Pons (tissue), 1 donor: ENCODE measurements at regions not wholly inside any gene's neighbourhood (a gene's known extent, or its start where the extent isn't known, plus 50 kb on each side); places are given as distances from the start of the nearest gene placed in this dataset.
"Not testable (repeated sequence)": the region's sequence is repeated elsewhere in the genome, so short reads cannot be mapped to it uniquely, and the experiment has no call there.

ENCODE experiments used
- DNase-seq: peaks from one replicate; pipeline ENCODE4 v3.0.0-alpha.2; 2016; ENCODE audit warnings: low spot score

GRCh38 chr20:50449738-50450492, 60.3 kb upstream of the PTPN1 start:
- no peak for DNase-seq

DNA sequence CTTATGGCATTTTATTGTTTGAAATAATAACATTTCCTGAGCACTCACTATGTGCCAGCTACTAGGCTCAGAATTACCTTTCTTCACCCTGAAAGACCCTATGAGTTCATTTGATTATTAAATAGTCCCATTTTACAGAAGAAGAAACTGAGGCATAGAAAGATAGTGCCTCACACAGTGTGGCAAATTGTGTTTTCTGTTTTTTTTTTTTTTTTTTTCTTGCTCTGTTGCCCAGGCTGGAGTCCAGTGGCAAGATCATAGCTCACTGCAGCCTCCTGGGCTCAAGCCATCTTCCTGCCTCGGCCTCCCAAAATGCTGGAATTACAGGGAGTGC, 59.7 kb upstream of the PTPN1 start:
- no peak for DNase-seq

DNA sequence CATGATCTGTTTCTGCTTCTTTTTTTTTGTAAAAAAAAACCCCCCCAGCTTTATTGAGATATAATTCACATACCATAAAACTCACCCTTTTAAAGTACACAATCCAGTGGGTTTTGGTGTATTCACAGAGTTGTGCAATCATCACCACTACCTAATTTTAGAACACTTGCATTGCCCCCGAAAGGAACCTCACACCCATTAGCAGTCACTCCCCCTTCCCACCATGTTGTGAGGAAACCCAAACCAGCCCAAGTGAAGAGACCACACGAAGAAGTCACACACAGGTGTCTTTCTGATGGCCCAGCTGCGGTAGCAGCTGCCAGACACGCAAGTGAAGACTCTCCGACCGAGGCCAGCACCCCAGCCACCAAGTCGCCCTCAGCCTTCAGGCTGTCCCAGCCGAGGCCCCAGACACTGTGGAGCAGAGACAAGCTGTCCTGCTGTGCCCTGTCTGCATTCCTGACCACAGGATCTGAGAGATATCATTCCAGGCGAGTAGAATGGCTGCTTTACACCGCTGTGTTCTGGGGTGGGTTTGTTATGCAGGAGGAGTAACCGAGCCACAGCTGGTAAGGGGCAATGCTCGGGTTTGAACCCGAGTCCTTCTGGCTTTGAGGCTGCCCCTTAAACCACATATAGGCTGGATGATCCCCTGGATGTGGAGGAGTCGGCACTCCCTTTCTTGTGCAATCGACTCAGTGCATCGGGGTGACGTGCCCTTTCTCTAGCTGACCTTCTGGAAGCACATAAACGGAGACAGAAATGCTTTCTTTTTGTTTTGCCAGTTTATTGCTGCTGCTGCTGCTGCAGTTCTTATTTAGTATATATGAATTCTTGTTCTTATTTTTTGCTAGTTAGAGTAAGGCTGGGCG, 59.1 kb upstream of the PTPN1 start:
- DNase-seq: no peak

- not testable (repeated sequence) for DNase-seq
Observed at GRCh38 chr20:50451792-50452425, 58.3 kb upstream of the PTPN1 start.

- DNase-seq: no peak
Observed at GRCh38 chr20:50453533-50454244, 56.5 kb upstream of the PTPN1 start.

GRCh38 chr20:50455245-50455644, 54.9 kb upstream of the PTPN1 start:
- DNase-seq: not testable (repeated sequence)

- DNase-seq: no peak
Observed at GRCh38 chr20:50455656-50456451, 54.3 kb upstream of the PTPN1 start.

DNA sequence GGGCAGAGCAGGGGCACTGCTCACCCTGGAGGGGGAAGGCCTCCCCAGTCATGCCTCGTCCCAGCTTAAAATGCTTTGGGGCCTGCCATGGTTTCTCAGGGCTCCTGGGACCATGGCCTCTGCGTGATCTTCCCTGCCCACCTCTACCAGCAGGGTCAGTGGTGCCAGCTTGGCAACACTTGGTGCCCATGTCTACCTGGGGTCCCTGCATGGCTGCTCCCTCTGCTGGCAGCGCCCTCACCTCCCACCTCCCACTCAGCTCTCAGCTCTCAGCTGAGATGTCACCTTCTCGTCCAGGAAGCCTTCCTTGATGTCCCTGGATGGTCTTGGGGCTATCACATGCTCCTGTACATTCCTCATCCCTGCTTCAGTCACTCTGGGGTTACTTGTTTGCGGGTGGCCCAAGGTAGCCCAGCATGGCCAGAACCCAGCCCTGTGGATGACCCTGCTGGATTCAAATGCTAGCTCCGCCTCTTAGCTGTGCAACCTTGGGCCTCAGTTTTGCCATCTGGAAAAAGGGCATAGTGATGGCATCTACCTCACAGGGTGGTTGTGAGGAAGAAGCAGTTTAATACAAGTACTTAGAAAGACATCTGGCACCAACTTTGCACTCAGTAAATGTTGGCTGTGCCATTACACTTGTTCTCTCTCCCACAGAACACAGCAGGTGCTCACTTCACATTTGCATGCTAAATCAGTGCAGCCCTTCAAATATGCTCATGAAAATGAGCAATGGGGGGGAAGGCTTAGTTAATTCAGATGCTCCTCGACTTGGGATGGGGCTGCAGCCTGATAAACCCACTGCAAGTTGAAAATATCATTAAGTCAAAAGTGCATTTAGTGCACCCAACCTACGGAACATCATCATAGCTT, 53.5 kb upstream of the PTPN1 start:
- DNase-seq: no peak

GRCh38 chr20:50459124-50459918, 50.9 kb upstream of the PTPN1 start:
- no peak for DNase-seq

DNA sequence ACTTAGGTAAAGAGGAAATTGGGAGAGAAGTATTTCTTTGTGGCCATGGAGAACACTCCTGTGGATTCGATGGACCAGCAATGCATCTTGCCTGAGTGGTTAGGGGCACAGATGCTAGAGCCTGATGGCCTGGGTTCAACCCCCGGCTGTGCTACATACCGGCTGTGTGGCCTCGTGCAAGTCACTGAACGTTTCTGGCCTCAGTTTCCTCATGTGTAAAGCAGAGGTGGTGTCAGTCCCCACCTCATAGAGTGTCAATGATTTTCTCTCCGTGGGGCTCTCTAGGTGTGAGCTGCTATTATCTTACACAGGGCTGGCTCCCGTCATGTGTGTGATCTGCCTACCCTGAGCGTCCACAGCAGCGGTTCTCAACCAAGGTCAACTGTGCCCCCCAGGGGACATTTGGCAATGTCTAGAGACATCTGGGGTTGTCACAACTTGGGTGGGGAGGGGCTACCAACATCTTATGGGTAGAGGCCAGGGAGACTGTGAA, 50.0 kb upstream of the PTPN1 start:
- DNase-seq: no peak
